Stimulated activated effector memory CD8-positive, alpha-beta T cell treated with anti-CD3 and anti-CD28 coated beads, Interleukin-12 subunit alpha, Interleukin-12 subunit beta, amount 100 ng/mL, for 72 hours (primary cell): ENCODE measurements at regions not wholly inside any gene's neighbourhood (a gene's known extent, or its start where the extent isn't known, plus 50 kb on each side); places are given as distances from the start of the nearest gene placed in this dataset.

Source experiments
- ATAC-seq: fragments of 150-1000 bp; cut with Tn5 transposase; 2 replicates; pipeline ENCODE4 v1.10.0; 2021
- DNase-seq, 2 donors: peaks; one replicate each; pipeline ENCODE4 v3.0.0; 2021 to 2022; ENCODE audit warnings: low spot score in 2 of 2
- H3K27ac Mint-ChIP-seq: one replicate; pipeline ENCODE4 v1.8.0; 2022; ENCODE audit warnings: mild to moderate bottlenecking, mixed read lengths
- H3K36me3 Mint-ChIP-seq: one replicate; pipeline ENCODE4 v1.8.0; 2022; ENCODE audit warnings: mild to moderate bottlenecking, mixed read lengths
- H3K4me1 Mint-ChIP-seq: one replicate; pipeline ENCODE4 v1.8.0; 2022; ENCODE audit warnings: mixed read lengths
- H3K4me3 Mint-ChIP-seq: one replicate; pipeline ENCODE4 v1.8.0; 2022; ENCODE audit warnings: mild to moderate bottlenecking, mixed read lengths
- H3K9me3 Mint-ChIP-seq: one replicate; pipeline ENCODE4 v1.8.0; 2022; ENCODE audit warnings: mixed read lengths

- no peaks in the 10 kb centered on the region for H3K36me3 Mint-ChIP-seq
- no peak for ATAC-seq
- H3K27ac Mint-ChIP-seq: no peak overlapping the region
- no peaks in the 10 kb centered on the region for H3K4me1 Mint-ChIP-seq
- no peak for DNase-seq
- H3K4me3 Mint-ChIP-seq: no peak overlapping the region
- peaks cover 10% of the 10 kb centered on the region for H3K9me3 Mint-ChIP-seq
These were observed 261.0 kb upstream of the LRIG3 start for GRCh38 chr12:59181196-59181777.

GRCh38 chr12:59179231-59179630 lies 258.9 kb upstream of the LRIG3 start:
- no peaks in the 10 kb centered on the region for H3K36me3 Mint-ChIP-seq
- ATAC-seq: no peak
- no peak overlapping the region for H3K4me3 Mint-ChIP-seq
- H3K27ac Mint-ChIP-seq: no peak overlapping the region
- DNase-seq: no peak
- peaks cover 10% of the 10 kb centered on the region for H3K9me3 Mint-ChIP-seq
- H3K4me1 Mint-ChIP-seq: no peaks in the 10 kb centered on the region

- no peaks in the 10 kb centered on the region for H3K9me3 Mint-ChIP-seq
- no peaks in the 10 kb centered on the region for H3K4me1 Mint-ChIP-seq
- no peak overlapping the region for H3K27ac Mint-ChIP-seq
- DNase-seq (no peak), ATAC-seq (no peak)
- H3K4me3 Mint-ChIP-seq: no peak overlapping the region
- H3K36me3 Mint-ChIP-seq: no peaks in the 10 kb centered on the region
These were observed 253.4 kb upstream of the LRIG3 start for GRCh38 chr12:59173695-59174094.

- H3K4me3 Mint-ChIP-seq: no peak overlapping the region
- H3K27ac Mint-ChIP-seq: no peak overlapping the region
- H3K4me1 Mint-ChIP-seq: no peaks in the 10 kb centered on the region
- H3K9me3 Mint-ChIP-seq: no peaks in the 10 kb centered on the region
- no peak for ATAC-seq
- H3K36me3 Mint-ChIP-seq: no peaks in the 10 kb centered on the region
- DNase-seq: no peak
These were observed 248.3 kb upstream of the LRIG3 start for GRCh38 chr12:59168647-59169046.

DNA sequence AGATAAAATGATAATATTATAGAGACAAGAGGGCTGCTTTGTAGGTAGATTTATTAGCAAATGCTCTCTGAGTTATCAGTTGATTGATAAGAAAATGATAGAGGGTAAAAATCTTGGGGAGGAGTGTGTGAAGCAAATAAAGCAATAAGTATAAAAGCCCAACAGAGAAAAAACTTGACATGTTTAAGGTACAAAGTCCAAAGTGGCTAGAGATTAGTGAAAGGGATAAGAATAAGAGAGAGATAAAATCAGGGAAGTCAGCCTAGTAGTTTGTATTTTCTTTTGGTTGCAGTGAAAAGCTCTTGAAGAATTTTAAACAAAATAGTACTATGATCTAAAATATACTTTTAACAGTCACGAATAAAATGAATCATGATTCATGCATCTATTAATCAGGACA lies 246.2 kb upstream of the LRIG3 start:
- no peaks in the 10 kb centered on the region for H3K9me3 Mint-ChIP-seq
- no peak overlapping the region for H3K27ac Mint-ChIP-seq
- no peak overlapping the region for H3K4me3 Mint-ChIP-seq
- ATAC-seq (no peak), DNase-seq (no peak)
- H3K4me1 Mint-ChIP-seq: no peaks in the 10 kb centered on the region
- no peaks in the 10 kb centered on the region for H3K36me3 Mint-ChIP-seq

GRCh38 chr12:59164991-59165718 lies 244.9 kb upstream of the LRIG3 start:
- Mint-ChIP-seq H3K9me3 (no peaks in the 10 kb centered on the region), H3K36me3 (no peaks in the 10 kb centered on the region), H3K4me1 (no peaks in the 10 kb centered on the region), H3K4me3 (no peak overlapping the region), H3K27ac (no peak overlapping the region)
- ATAC-seq: no peak
- DNase-seq: no peak

- ATAC-seq (no peak), DNase-seq (no peak)
- Mint-ChIP-seq H3K4me3 (no peak overlapping the region), H3K9me3 (no peaks in the 10 kb centered on the region), H3K4me1 (no peaks in the 10 kb centered on the region), H3K27ac (no peak overlapping the region), H3K36me3 (no peaks in the 10 kb centered on the region)
These were observed 243.9 kb upstream of the LRIG3 start for GRCh38 chr12:59164226-59164625.

GRCh38 chr12:59158681-59159080 lies 238.4 kb upstream of the LRIG3 start:
- no peaks in the 10 kb centered on the region for H3K4me1 Mint-ChIP-seq
- no peak overlapping the region for H3K4me3 Mint-ChIP-seq
- H3K9me3 Mint-ChIP-seq: peaks cover 17% of the 10 kb centered on the region
- no peak overlapping the region for H3K27ac Mint-ChIP-seq
- H3K36me3 Mint-ChIP-seq: no peaks in the 10 kb centered on the region
- ATAC-seq (no peak), DNase-seq (no peak)

DNA sequence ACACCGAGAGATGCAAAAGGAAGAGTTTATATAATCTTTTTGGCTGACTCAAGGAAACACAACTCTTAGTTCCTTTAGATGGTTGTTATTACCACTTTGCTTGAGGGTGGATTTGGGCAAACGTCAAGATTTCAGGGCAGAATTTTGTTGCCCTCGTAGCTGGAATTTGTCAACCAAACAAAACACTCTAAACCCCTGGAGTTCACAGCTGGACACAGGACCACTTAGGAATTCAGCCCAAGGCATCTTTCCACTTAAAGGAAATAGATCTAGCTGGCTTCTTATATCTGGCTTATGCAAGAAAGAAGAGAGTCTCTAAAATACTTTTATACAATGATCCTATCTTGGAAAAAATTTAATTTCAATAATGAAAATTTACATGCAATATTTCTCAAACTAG lies 237.8 kb upstream of the LRIG3 start:
- Mint-ChIP-seq H3K27ac (no peak overlapping the region), H3K4me1 (no peaks in the 10 kb centered on the region), H3K36me3 (no peaks in the 10 kb centered on the region), H3K4me3 (no peak overlapping the region), H3K9me3 (peaks cover 17% of the 10 kb centered on the region)
- DNase-seq (no peak), ATAC-seq (no peak)

DNA sequence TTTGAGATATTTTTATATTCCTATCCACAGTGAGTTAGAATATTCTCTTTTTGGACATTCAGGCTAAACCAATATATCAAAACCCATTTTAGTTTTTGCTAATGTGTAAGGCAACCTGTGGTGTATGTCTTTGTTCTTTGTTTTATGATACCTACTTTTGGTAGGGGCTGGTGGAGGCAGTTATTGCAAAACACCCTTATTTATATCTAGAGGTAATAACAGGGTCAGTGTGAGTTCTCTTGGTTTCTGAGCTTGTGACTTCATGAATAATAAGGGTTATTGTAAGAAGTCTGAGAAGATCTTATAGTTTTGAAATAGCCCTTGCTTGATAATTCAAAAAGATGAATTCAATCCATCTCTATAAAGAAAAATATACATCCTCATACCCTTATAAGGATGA lies 235.1 kb upstream of the LRIG3 start:
- DNase-seq (no peak), ATAC-seq (no peak)
- H3K4me3 Mint-ChIP-seq: no peak overlapping the region
- no peaks in the 10 kb centered on the region for H3K4me1 Mint-ChIP-seq
- H3K9me3 Mint-ChIP-seq: peaks cover 17% of the 10 kb centered on the region
- H3K36me3 Mint-ChIP-seq: no peaks in the 10 kb centered on the region
- no peak overlapping the region for H3K27ac Mint-ChIP-seq

GRCh38 chr12:59151243-59151642 lies 230.9 kb upstream of the LRIG3 start:
- H3K36me3 Mint-ChIP-seq: no peaks in the 10 kb centered on the region
- no peak overlapping the region for H3K27ac Mint-ChIP-seq
- no peak overlapping the region for H3K4me3 Mint-ChIP-seq
- ATAC-seq (no peak), DNase-seq (no peak)
- H3K9me3 Mint-ChIP-seq: peaks cover 7% of the 10 kb centered on the region
- H3K4me1 Mint-ChIP-seq: no peaks in the 10 kb centered on the region

DNA sequence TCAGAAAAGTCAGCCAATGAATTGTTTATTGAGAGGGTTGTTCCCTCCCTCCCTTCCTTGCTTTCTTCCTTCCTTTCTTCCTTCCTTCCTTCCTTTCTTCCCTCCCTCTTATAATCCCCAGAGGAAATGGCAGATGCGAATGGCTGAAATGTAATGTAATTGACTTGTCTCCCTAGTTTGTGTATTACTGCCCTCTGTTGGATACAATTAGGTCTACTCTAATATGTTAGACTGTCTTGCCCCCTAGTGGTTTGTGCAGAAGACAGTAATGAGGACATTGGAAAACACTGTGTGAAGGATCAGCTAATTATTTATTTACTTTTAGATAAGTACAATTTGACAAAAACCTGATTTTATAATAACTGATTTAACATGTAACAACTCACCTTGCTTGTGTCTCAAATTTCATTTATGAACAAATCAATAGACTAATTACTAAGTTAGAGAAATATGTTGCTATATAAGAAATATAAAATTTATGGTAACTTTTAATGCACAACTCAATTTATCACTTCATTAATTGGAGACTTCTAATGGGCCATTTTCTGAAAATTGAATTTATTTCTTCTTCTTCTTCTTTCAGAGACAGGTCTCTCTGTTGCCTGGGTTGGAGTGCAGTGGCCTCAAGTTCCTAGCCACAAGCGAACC lies 229.8 kb upstream of the LRIG3 start:
- ATAC-seq: peak; percentile 45
- H3K4me3 Mint-ChIP-seq: no peak overlapping the region
- no peak for DNase-seq
- H3K4me1 Mint-ChIP-seq: no peaks in the 10 kb centered on the region
- no peak overlapping the region for H3K27ac Mint-ChIP-seq
- H3K36me3 Mint-ChIP-seq: no peaks in the 10 kb centered on the region
- peaks cover 7% of the 10 kb centered on the region for H3K9me3 Mint-ChIP-seq

DNA sequence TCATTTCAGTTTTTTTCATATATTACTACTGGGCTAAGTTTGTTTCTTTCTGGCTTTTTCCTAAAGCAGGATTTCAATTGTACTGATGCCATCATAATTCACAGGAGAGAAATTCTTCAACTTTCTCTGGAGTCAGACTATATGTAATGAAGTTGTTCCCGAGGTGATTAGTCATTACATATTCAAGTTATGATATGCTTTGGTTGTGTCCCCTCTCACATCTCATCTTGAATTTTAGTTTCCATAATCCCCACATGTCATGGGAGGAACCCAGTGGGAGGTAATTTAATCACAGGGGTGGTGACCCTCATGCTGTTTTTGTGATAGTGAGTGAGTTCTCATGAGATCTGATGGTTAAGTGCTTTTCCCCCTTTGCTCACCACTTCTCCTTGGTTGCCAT lies 227.5 kb upstream of the LRIG3 start:
- H3K4me1 Mint-ChIP-seq: no peaks in the 10 kb centered on the region
- no peaks in the 10 kb centered on the region for H3K36me3 Mint-ChIP-seq
- H3K9me3 Mint-ChIP-seq: peaks cover 3% of the 10 kb centered on the region
- DNase-seq (no peak), ATAC-seq (no peak)
- no peak overlapping the region for H3K4me3 Mint-ChIP-seq
- no peak overlapping the region for H3K27ac Mint-ChIP-seq

GRCh38 chr12:59142183-59142790 lies 222.0 kb upstream of the LRIG3 start:
- Mint-ChIP-seq H3K4me1 (no peaks in the 10 kb centered on the region), H3K9me3 (no peaks in the 10 kb centered on the region), H3K27ac (no peak overlapping the region), H3K4me3 (no peak overlapping the region), H3K36me3 (no peaks in the 10 kb centered on the region)
- no peak for ATAC-seq
- no peak for DNase-seq

- no peak for ATAC-seq
- no peak for DNase-seq
- peaks cover 5% of the 10 kb centered on the region for H3K36me3 Mint-ChIP-seq
- peaks cover 6% of the 10 kb centered on the region for H3K9me3 Mint-ChIP-seq
- H3K27ac Mint-ChIP-seq: no peak overlapping the region
- H3K4me3 Mint-ChIP-seq: no peak overlapping the region
- H3K4me1 Mint-ChIP-seq: no peaks in the 10 kb centered on the region
These were observed 214.4 kb upstream of the LRIG3 start for GRCh38 chr12:59134750-59135149.

- DNase-seq (no peak), ATAC-seq (no peak)
- Mint-ChIP-seq H3K36me3 (peaks cover 6% of the 10 kb centered on the region), H3K27ac (no peak overlapping the region), H3K4me1 (no peaks in the 10 kb centered on the region), H3K4me3 (no peak overlapping the region), H3K9me3 (peaks cover 12% of the 10 kb centered on the region)
These were observed 211.2 kb upstream of the LRIG3 start for GRCh38 chr12:59131462-59131861.
